ENCODE measurements at regions not wholly inside any gene's neighbourhood (a gene's known extent, or its start where the extent isn't known, plus 50 kb on each side); places are given as distances from the start of the nearest gene placed in this dataset.
A peak's percentile ranks its signal among the peaks of the same experiment; 100 is the strongest.
"Not testable (repeated sequence)": the region's sequence is repeated elsewhere in the genome, so short reads cannot be mapped to it uniquely, and the experiment has no call there.

GRCh38 chr1:219416598-219417238 is 196.2 kb downstream of the ZC3H11B start:
- no peaks in the 10 kb centered on the region for H3K9me3 Mint-ChIP-seq
- H3K36me3 Mint-ChIP-seq, result no peaks in the 10 kb centered on the region
- H3K4me1 Mint-ChIP-seq, result no peaks in the 10 kb centered on the region
- DNase-seq (ENCODE audit: low spot score in 2 of 2) (peak; percentile 40 to 78), ATAC-seq (peak; percentile 80)
- H3K27ac Mint-ChIP-seq, result no peak overlapping the region
- H3K4me3 Mint-ChIP-seq, result no peak overlapping the region

DNA sequence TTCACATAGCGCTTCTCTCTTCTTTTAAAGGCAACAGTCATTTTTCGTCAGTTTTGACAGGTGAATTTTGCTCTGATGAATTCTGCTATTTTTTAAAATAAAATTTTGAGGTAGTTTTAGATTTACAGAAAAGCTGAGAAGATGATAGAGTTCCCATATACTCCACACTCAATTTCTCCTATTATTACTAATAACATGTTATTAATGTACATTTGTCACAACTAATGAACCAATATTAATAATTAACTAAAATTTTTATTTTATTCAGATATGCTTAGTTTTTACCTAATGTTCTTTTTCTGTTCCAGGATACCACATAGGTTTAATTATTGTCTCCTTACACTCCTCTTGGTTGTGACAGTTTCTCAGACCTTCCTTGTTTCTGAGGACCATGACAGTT is 197.0 kb downstream of the ZC3H11B start:
- Mint-ChIP-seq H3K27ac (no peak overlapping the region), H3K36me3 (no peaks in the 10 kb centered on the region), H3K4me1 (no peaks in the 10 kb centered on the region), H3K9me3 (no peaks in the 10 kb centered on the region), H3K4me3 (no peak overlapping the region)
- no peak for ATAC-seq
- no peak for DNase-seq (ENCODE audit: low spot score in 2 of 2)

DNA sequence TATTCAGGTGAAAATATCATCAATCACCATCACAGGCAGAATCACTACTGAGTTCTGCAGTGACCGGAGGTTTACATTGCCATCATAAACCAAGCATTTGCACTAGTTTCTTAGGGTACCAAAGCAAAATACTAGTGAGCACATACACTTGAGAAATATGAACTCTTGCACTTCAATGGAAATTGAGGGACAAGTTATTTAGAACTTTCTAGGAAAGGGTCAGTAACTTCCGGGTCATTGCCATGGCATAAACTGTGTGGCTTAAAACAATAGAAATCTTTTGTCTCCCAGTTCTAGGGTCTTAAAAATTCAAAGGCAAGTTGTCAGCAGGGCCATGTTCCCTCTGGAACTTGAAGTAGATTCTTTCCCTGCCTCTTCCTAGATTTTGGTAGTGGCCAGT is 197.5 kb downstream of the ZC3H11B start:
- Mint-ChIP-seq H3K4me1 (no peaks in the 10 kb centered on the region), H3K36me3 (no peaks in the 10 kb centered on the region), H3K4me3 (no peak overlapping the region), H3K9me3 (no peaks in the 10 kb centered on the region), H3K27ac (no peak overlapping the region)
- DNase-seq (ENCODE audit: low spot score in 2 of 2) (no peak), ATAC-seq (no peak)

DNA sequence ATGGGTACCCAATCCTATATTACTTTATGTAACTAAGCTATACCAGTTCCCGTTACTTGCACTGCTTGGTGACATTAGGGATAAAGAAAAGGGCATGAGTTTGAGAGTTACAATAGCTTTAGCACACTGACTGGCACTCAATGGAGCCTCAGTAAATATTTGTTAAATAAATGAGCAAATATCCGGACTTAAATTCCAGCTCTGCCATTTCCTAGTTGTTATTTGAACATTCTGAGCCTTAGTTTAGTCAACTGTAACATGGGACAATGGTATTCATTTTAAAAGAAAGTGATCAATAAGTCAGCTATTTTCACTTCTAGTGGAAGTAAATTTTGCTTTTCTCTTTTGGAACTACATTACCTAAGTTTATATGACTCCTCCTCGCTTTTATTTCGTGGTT is 198.7 kb downstream of the ZC3H11B start:
- Mint-ChIP-seq H3K4me1 (no peaks in the 10 kb centered on the region), H3K9me3 (no peaks in the 10 kb centered on the region), H3K27ac (no peak overlapping the region), H3K36me3 (no peaks in the 10 kb centered on the region), H3K4me3 (no peak overlapping the region)
- ATAC-seq (no peak), DNase-seq (ENCODE audit: low spot score in 2 of 2) (no peak)

DNA sequence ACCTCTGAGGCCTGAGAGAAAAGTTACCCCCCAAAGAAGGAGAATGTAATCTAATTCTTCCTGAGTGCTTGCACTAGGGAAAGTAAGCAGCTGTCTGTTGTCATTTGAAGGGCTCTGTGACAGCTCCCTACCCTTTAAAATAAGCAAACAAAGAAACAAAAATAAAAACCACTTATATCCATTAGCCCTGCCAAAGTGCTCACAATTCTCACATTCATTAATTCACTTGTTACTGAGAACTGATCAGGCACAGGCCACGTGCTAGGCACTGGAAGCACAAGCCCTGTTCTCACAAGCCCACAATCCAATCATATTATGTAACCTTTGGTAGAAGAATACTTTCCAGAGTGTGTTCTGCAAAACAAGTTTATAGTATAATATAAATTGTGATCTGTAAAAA is 199.4 kb downstream of the ZC3H11B start:
- H3K27ac Mint-ChIP-seq, result no peak overlapping the region
- no peak overlapping the region for H3K4me3 Mint-ChIP-seq
- no peaks in the 10 kb centered on the region for H3K36me3 Mint-ChIP-seq
- no peaks in the 10 kb centered on the region for H3K4me1 Mint-ChIP-seq
- DNase-seq (ENCODE audit: low spot score in 2 of 2) (no peak), ATAC-seq (no peak)
- H3K9me3 Mint-ChIP-seq, result no peaks in the 10 kb centered on the region

DNA sequence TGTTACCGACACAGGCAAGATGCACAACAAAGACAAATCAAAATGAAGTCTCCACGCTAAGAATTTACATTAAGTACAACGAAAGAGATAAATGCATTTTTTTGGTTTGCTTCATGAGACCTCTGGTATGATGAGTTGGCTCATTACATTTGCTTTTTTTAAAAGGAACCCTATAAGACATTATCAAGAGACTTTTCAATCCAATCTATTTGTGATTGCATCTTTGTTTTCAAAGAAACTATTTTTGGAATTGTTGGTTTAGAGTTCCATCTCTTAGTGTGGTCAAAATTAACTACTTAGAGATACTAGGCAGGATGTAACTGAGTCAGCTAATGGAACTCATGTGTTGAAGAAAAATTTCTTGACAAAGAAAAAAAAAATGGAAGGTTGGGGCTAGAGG is 200.1 kb downstream of the ZC3H11B start:
- H3K27ac Mint-ChIP-seq, result no peak overlapping the region
- no peak for ATAC-seq
- H3K4me1 Mint-ChIP-seq, result no peaks in the 10 kb centered on the region
- DNase-seq (ENCODE audit: low spot score in 2 of 2), result no peak
- H3K9me3 Mint-ChIP-seq, result no peaks in the 10 kb centered on the region
- no peaks in the 10 kb centered on the region for H3K36me3 Mint-ChIP-seq
- H3K4me3 Mint-ChIP-seq, result no peak overlapping the region

- H3K9me3 Mint-ChIP-seq; DNase-seq (ENCODE audit: low spot score in 2 of 2); H3K27ac Mint-ChIP-seq; H3K4me3 Mint-ChIP-seq; ATAC-seq; H3K36me3 Mint-ChIP-seq; H3K4me1 Mint-ChIP-seq: not testable (repeated sequence)
Observed at GRCh38 chr1:219410721-219411120, 202.2 kb downstream of the ZC3H11B start.

GRCh38 chr1:219405531-219406331 is 207.2 kb downstream of the ZC3H11B start:
- Mint-ChIP-seq H3K9me3 (no peaks in the 10 kb centered on the region), H3K36me3 (no peaks in the 10 kb centered on the region), H3K27ac (no peak overlapping the region), H3K4me3 (no peak overlapping the region), H3K4me1 (no peaks in the 10 kb centered on the region)
- no peak for DNase-seq (ENCODE audit: low spot score in 2 of 2)
- no peak for ATAC-seq

- no peak overlapping the region for H3K27ac Mint-ChIP-seq
- no peak for ATAC-seq
- no peaks in the 10 kb centered on the region for H3K36me3 Mint-ChIP-seq
- no peaks in the 10 kb centered on the region for H3K4me1 Mint-ChIP-seq
- H3K9me3 Mint-ChIP-seq, result no peaks in the 10 kb centered on the region
- DNase-seq (ENCODE audit: low spot score in 2 of 2), result no peak
- H3K4me3 Mint-ChIP-seq, result no peak overlapping the region
Observed at GRCh38 chr1:219404629-219405028, 208.3 kb downstream of the ZC3H11B start.

GRCh38 chr1:219402925-219403324 is 210.0 kb downstream of the ZC3H11B start:
- Mint-ChIP-seq H3K4me3 (no peak overlapping the region), H3K9me3 (peaks cover 5% of the 10 kb centered on the region), H3K27ac (no peak overlapping the region), H3K36me3 (no peaks in the 10 kb centered on the region), H3K4me1 (no peaks in the 10 kb centered on the region)
- DNase-seq (ENCODE audit: low spot score in 2 of 2), result no peak
- ATAC-seq, result no peak

DNA sequence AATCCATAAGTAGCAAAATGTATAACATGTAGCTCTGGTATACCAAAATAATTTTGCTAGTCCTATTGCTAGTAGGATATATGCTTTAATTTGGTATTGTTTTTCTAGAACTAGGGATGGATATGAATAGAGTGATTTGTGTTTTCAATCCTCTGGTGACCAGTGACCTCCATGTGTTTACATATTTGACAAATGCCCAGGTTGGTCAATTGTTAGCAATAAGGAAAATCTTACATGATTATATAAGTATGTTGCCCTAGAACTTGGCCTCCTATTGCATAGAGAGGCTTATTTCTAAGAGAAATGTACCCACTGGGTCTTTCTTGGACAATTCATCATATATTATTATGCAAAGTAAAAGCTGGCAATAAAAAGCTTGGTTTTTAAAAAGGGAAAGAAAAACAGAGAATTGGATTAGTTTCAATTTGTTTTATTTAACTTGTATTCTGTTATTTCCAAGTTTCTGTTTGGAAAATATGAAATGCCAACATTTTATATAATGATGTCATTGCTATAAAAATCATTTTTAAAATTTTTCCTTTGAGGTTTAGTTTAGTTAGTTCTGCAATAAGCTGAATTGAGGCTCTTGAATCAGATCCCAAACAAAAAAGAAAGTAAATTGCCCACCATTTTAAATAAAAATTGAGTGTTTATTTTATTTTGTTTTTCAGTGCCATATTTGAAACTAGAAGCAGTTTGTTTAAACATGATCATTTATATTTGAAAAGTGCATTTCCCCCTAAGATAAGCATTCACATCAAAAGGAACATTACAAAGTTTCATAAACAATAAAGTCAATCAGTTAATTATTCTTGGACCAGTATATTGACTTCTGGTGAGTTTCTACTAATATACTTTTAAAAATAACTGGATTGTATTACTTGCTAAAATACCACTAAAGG is 210.9 kb downstream of the ZC3H11B start:
- H3K9me3 Mint-ChIP-seq, result peaks cover 8% of the 10 kb centered on the region
- DNase-seq (ENCODE audit: low spot score in 2 of 2) (no peak), ATAC-seq (no peak)
- H3K4me3 Mint-ChIP-seq, result no peak overlapping the region
- no peaks in the 10 kb centered on the region for H3K4me1 Mint-ChIP-seq
- no peaks in the 10 kb centered on the region for H3K36me3 Mint-ChIP-seq
- H3K27ac Mint-ChIP-seq, result no peak overlapping the region

DNA sequence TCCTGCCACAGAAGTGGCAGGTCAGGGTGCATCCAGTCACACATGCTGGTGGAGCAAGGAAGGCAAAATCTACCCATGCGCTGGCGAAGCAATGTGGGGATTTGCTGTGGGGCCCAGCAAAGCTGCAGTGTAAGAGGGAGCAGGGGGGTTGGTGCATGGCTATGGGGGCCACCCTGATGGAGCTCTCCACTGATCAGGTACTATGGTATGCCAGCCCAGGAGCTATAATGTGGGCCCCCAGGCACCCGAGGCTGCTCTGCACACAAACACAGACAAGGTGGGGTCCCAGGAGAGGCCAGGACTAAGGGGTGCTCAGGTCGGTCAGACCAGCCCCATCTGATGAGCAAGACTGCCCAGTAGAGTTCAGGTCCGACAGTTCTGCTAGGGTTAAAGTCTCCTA is 213.5 kb downstream of the ZC3H11B start:
- DNase-seq (ENCODE audit: low spot score in 2 of 2) (no peak), ATAC-seq (no peak)
- Mint-ChIP-seq H3K4me3 (no peak overlapping the region), H3K27ac (no peak overlapping the region), H3K4me1 (no peaks in the 10 kb centered on the region), H3K9me3 (peaks cover 12% of the 10 kb centered on the region), H3K36me3 (no peaks in the 10 kb centered on the region)

DNA sequence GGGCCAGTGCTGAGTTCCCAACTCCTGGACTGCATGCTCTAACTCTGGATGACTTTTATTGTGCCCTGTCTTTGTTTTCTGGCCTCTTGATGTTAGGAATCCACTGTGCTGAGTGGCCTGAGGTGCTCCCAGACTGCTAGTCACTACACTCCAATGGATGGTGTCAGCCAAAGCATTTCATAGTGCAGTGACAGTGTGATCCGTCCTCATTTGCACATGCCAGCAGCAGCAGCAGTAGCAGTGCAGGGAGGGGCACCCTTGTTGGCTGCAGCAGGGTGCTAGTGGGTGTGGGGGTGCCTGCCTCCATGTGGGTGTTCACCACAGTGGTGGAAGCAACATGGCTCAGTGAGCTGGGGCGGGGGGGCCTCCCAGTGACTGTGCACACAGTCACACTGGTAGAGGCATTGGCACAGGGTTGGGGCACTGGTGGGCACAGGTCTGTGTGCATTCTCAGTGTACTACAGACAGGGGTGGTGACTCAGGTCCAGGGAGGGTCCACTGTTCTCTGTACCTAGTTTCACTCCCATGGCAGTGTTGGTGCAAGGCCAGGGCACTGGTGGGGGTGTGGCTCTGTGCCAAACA is 214.0 kb downstream of the ZC3H11B start:
- DNase-seq (ENCODE audit: low spot score in 2 of 2) (no peak), ATAC-seq (no peak)
- Mint-ChIP-seq H3K4me1 (no peaks in the 10 kb centered on the region), H3K27ac (no peak overlapping the region), H3K4me3 (no peak overlapping the region), H3K9me3 (peaks cover 15% of the 10 kb centered on the region), H3K36me3 (no peaks in the 10 kb centered on the region)

GRCh38 chr1:219397511-219397910 is 215.4 kb downstream of the ZC3H11B start:
- H3K9me3 Mint-ChIP-seq, result peaks cover 15% of the 10 kb centered on the region
- no peaks in the 10 kb centered on the region for H3K4me1 Mint-ChIP-seq
- no peak overlapping the region for H3K27ac Mint-ChIP-seq
- H3K36me3 Mint-ChIP-seq, result no peaks in the 10 kb centered on the region
- ATAC-seq, result no peak
- no peak overlapping the region for H3K4me3 Mint-ChIP-seq
- DNase-seq (ENCODE audit: low spot score in 2 of 2), result no peak

GRCh38 chr1:219391297-219391696 is 217.6 kb downstream of the LYPLAL1 start:
- Mint-ChIP-seq H3K27ac (no peak overlapping the region), H3K4me3 (no peak overlapping the region), H3K36me3 (no peaks in the 10 kb centered on the region), H3K4me1 (no peaks in the 10 kb centered on the region), H3K9me3 (peaks cover 10% of the 10 kb centered on the region)
- ATAC-seq, result peak; percentile 67
- DNase-seq (ENCODE audit: low spot score in 2 of 2), result no peak
